ENCODE measurements at regions not wholly inside any gene's neighbourhood (a gene's known extent, or its start where the extent isn't known, plus 50 kb on each side); places are given as distances from the start of the nearest gene placed in this dataset.

Small RNA genes in the stretch of these regions (small RNA-seq; reads per million reads assigned to genes)
- gene RNU1-51P (0 reads per million in 4 donors), gene RNU7-192P (0 reads per million in 4 donors)

Measured in gastroesophageal sphincter (tissue), 4 donors.